ENCODE measurements at regions not wholly inside any gene's neighbourhood (a gene's known extent, or its start where the extent isn't known, plus 50 kb on each side); places are given as distances from the start of the nearest gene placed in this dataset.
"Not testable (repeated sequence)": the region's sequence is repeated elsewhere in the genome, so short reads cannot be mapped to it uniquely, and the experiment has no call there.

- no peaks in the 10 kb centered on the region for H3K79me2 ChIP-seq (ENCODE audit: control insufficient read depth, low read length)
- no peaks in the 10 kb centered on the region for H3K36me3 ChIP-seq (ENCODE audit: control insufficient read depth, low read length)
- H3K4me1 ChIP-seq (ENCODE audit: control insufficient read depth, low read length) = peaks cover 31% of the 10 kb centered on the region
- no peaks in the 10 kb centered on the region for H3K27me3 ChIP-seq (ENCODE audit: control insufficient read depth, low read length)
- H3K4me2 ChIP-seq (ENCODE audit: low read length) = no peak overlapping the region
- H3K4me3 ChIP-seq (ENCODE audit: low read length) = no peak overlapping the region
- TF ChIP-seq EZH2phosphoT487 (IDR thresholded peaks at IDR 0.05; ENCODE audit: borderline replicate concordance, low read length) = no peak
- no peak for TF ChIP-seq CTCF (IDR thresholded peaks at IDR 0.05; ENCODE audit: low read depth, low read length, poor library complexity, severe bottlenecking)
- H3K9me2 ChIP-seq (replicated peaks; ENCODE audit: control insufficient read depth, low read length) = no peaks in the 10 kb centered on the region
- H3K9me3 ChIP-seq (ENCODE audit: control insufficient read depth, insufficient read depth, low read length) = no peaks in the 10 kb centered on the region
- H3F3A ChIP-seq (ENCODE audit: control insufficient read depth, insufficient read depth) = no peaks in the 10 kb centered on the region
- no peaks in the 10 kb centered on the region for H4K20me1 ChIP-seq (ENCODE audit: control insufficient read depth, insufficient read depth, low read depth, low read length)
- no peak overlapping the region for H3K27ac ChIP-seq (ENCODE audit: low read depth, low read length)
Measured at GRCh38 chr14:106230071-106230470, 703.7 kb downstream of the TMEM121 start.

GRCh38 chr14:106233191-106233590 is 706.8 kb downstream of the TMEM121 start:
- peaks cover 43% of the 10 kb centered on the region for H3K4me1 ChIP-seq (ENCODE audit: control insufficient read depth, low read length)
- not testable (repeated sequence) for H3K9me3 ChIP-seq (ENCODE audit: control insufficient read depth, insufficient read depth, low read length); H3K4me3 ChIP-seq (ENCODE audit: low read length); H3K9me2 ChIP-seq (replicated peaks; ENCODE audit: control insufficient read depth, low read length); H3K27me3 ChIP-seq (ENCODE audit: control insufficient read depth, low read length); H3K27ac ChIP-seq (ENCODE audit: low read depth, low read length); H4K20me1 ChIP-seq (ENCODE audit: control insufficient read depth, insufficient read depth, low read depth, low read length); H3F3A ChIP-seq (ENCODE audit: control insufficient read depth, insufficient read depth); H3K79me2 ChIP-seq (ENCODE audit: control insufficient read depth, low read length); H3K4me2 ChIP-seq (ENCODE audit: low read length); H3K36me3 ChIP-seq (ENCODE audit: control insufficient read depth, low read length)

GRCh38 chr14:106234525-106235254 is 708.3 kb downstream of the TMEM121 start:
- H3K9me3 ChIP-seq (ENCODE audit: control insufficient read depth, insufficient read depth, low read length); H3F3A ChIP-seq (ENCODE audit: control insufficient read depth, insufficient read depth); H3K9me2 ChIP-seq (replicated peaks; ENCODE audit: control insufficient read depth, low read length); H4K20me1 ChIP-seq (ENCODE audit: control insufficient read depth, insufficient read depth, low read depth, low read length); H3K27me3 ChIP-seq (ENCODE audit: control insufficient read depth, low read length); H3K36me3 ChIP-seq (ENCODE audit: control insufficient read depth, low read length); H3K79me2 ChIP-seq (ENCODE audit: control insufficient read depth, low read length): not testable (repeated sequence)
- H3K4me3 ChIP-seq (ENCODE audit: low read length) = peak overlapping the region; percentile 50
- peak; percentile 66 for TF ChIP-seq CTCF (IDR thresholded peaks at IDR 0.05; ENCODE audit: low read depth, low read length, poor library complexity, severe bottlenecking)
- peak overlapping the region; percentile 73 for H3K4me2 ChIP-seq (ENCODE audit: low read length)
- peaks cover 43% of the 10 kb centered on the region for H3K4me1 ChIP-seq (ENCODE audit: control insufficient read depth, low read length)
- peak overlapping the region; percentile 58 for H3K27ac ChIP-seq (ENCODE audit: low read depth, low read length)

GRCh38 chr14:106235356-106236159 is 709.2 kb downstream of the TMEM121 start:
- Histone ChIP-seq H3K36me3 (ENCODE audit: control insufficient read depth, low read length) (no peaks in the 10 kb centered on the region), H3K27ac (ENCODE audit: low read depth, low read length) (peak overlapping the region; percentile 20; the same call in 1 of the 2 replicates), H3K79me2 (ENCODE audit: control insufficient read depth, low read length) (no peaks in the 10 kb centered on the region), H3K9me3 (ENCODE audit: control insufficient read depth, insufficient read depth, low read length) (no peaks in the 10 kb centered on the region), H3K4me2 (ENCODE audit: low read length) (peak overlapping the region; percentile 73), H3K9me2 (replicated peaks; ENCODE audit: control insufficient read depth, low read length) (no peaks in the 10 kb centered on the region), H3K27me3 (ENCODE audit: control insufficient read depth, low read length) (no peaks in the 10 kb centered on the region), H3K4me1 (ENCODE audit: control insufficient read depth, low read length) (peaks cover 43% of the 10 kb centered on the region), H4K20me1 (ENCODE audit: control insufficient read depth, insufficient read depth, low read depth, low read length) (no peaks in the 10 kb centered on the region), H3K4me3 (ENCODE audit: low read length) (peak overlapping the region; percentile 40), H3F3A (ENCODE audit: control insufficient read depth, insufficient read depth) (no peaks in the 10 kb centered on the region)
- no peak for TF ChIP-seq CTCF (IDR thresholded peaks at IDR 0.05; ENCODE audit: low read depth, low read length, poor library complexity, severe bottlenecking)
- no peak for TF ChIP-seq EZH2phosphoT487 (IDR thresholded peaks at IDR 0.05; ENCODE audit: borderline replicate concordance, low read length)

Measured in DOHH2 (cell line).